RWPE2 (cell line): ENCODE measurements at regions not wholly inside any gene's neighbourhood (a gene's known extent, or its start where the extent isn't known, plus 50 kb on each side); places are given as distances from the start of the nearest gene placed in this dataset.
"Not testable (repeated sequence)": the region's sequence is repeated elsewhere in the genome, so short reads cannot be mapped to it uniquely, and the experiment has no call there.

Experiments
- ATAC-seq: fragments of 200-7000 bp; cut with Tn5 transposase; 3 replicates; pipeline ENCODE4 v1.9.1; 2021; ENCODE audit warnings: low read depth
- DNase-seq: peaks from one replicate; pipeline ENCODE4 v3.0.0-alpha.2; 2020; ENCODE audit warnings: low spot score
- H3K27ac ChIP-seq: fragments of 450-650 bp; 2 replicates; pipeline ENCODE4 v1.5.1; 2017; ENCODE audit warnings: mild to moderate bottlenecking; ENCODE audit not compliant: poor library complexity, severe bottlenecking
- H3K27me3 ChIP-seq: fragments of 250-450 bp; sonication (Bioruptor Pico); 2 replicates; pipeline ENCODE4 v1.5.1; 2021; ENCODE audit warnings: mild to moderate bottlenecking, moderate library complexity; ENCODE audit not compliant: insufficient read depth, poor library complexity, severe bottlenecking
- H3K36me3 ChIP-seq: fragments of 250-450 bp; sonication (Bioruptor Pico); 2 replicates; pipeline ENCODE4 v1.5.1; 2020; ENCODE audit warnings: low read depth, mild to moderate bottlenecking, moderate library complexity
- H3K4me1 ChIP-seq: fragments of 250-450 bp; sonication (Bioruptor Pico); 2 replicates; pipeline ENCODE4 v1.5.1; 2021; ENCODE audit warnings: mild to moderate bottlenecking, moderate library complexity; ENCODE audit not compliant: insufficient read depth, poor library complexity, severe bottlenecking
- H3K4me3 ChIP-seq: fragments of 250-450 bp; sonication (Bioruptor Pico); 2 replicates; pipeline ENCODE4 v1.5.1; 2021; ENCODE audit warnings: mild to moderate bottlenecking, moderate library complexity; ENCODE audit not compliant: severe bottlenecking
- H3K9me3 ChIP-seq: fragments of 250-450 bp; sonication (Bioruptor Pico); 2 replicates; pipeline ENCODE4 v1.5.1; 2021; ENCODE audit warnings: mild to moderate bottlenecking, moderate library complexity; ENCODE audit not compliant: severe bottlenecking

GRCh38 chr5:177857642-177858200, 75.0 kb upstream of the FAM153A start:
- H3K4me1 ChIP-seq, H3K27ac ChIP-seq, H3K4me3 ChIP-seq, ATAC-seq, H3K36me3 ChIP-seq, DNase-seq, H3K9me3 ChIP-seq, H3K27me3 ChIP-seq: not testable (repeated sequence)

- not testable (repeated sequence) for H3K9me3 ChIP-seq, H3K36me3 ChIP-seq, H3K4me1 ChIP-seq, DNase-seq, H3K27ac ChIP-seq, H3K27me3 ChIP-seq, H3K4me3 ChIP-seq
- ATAC-seq: peak; percentile 35; the same call in 1 of the 3 replicates
Measured at GRCh38 chr5:177856474-177856873, 73.8 kb upstream of the FAM153A start.

- not testable (repeated sequence) for H3K4me3 ChIP-seq, H3K27ac ChIP-seq, DNase-seq, H3K4me1 ChIP-seq, H3K27me3 ChIP-seq, H3K36me3 ChIP-seq, H3K9me3 ChIP-seq, ATAC-seq
Measured at GRCh38 chr5:177847914-177848313, 65.2 kb upstream of the FAM153A start.

GRCh38 chr5:177846598-177846997, 63.9 kb upstream of the FAM153A start:
- not testable (repeated sequence) for H3K4me3 ChIP-seq, DNase-seq, H3K27ac ChIP-seq, H3K9me3 ChIP-seq, H3K27me3 ChIP-seq, H3K4me1 ChIP-seq, H3K36me3 ChIP-seq
- ATAC-seq: peak; percentile 74

GRCh38 chr5:177845906-177846305, 63.2 kb upstream of the FAM153A start:
- H3K27me3 ChIP-seq, H3K4me1 ChIP-seq, H3K4me3 ChIP-seq, DNase-seq, H3K9me3 ChIP-seq, ATAC-seq, H3K36me3 ChIP-seq, H3K27ac ChIP-seq: not testable (repeated sequence)

GRCh38 chr5:177836191-177836590, 53.5 kb upstream of the FAM153A start:
- ATAC-seq, H3K27me3 ChIP-seq: not testable (repeated sequence)

More at GRCh38 chr5:177836191-177836590, 53.5 kb upstream of the FAM153A start:
- not testable (repeated sequence) for H3K4me1 ChIP-seq, H3K36me3 ChIP-seq, DNase-seq, H3K27ac ChIP-seq, H3K9me3 ChIP-seq, H3K4me3 ChIP-seq
